ENCODE measurements at regions not wholly inside any gene's neighbourhood (a gene's known extent, or its start where the extent isn't known, plus 50 kb on each side); places are given as distances from the start of the nearest gene placed in this dataset.

GRCh38 chr7:15104411-15105092 lies 202.0 kb upstream of the DGKB start:
- 14% methylated on average over 1 of the region's 1 CpG for WGBS (ENCODE audit: insufficient coverage)
- DNase-seq (ENCODE audit: low read depth in 4 of 6, low spot score in 6 of 6) = peak in 2 of 6 donors; percentile 20 to 76
- H3K9me3 ChIP-seq (ENCODE audit: control insufficient read depth, insufficient read depth, low read length) = no peaks in the 10 kb centered on the region
- no peaks in the 10 kb centered on the region for H3K4me1 ChIP-seq (ENCODE audit: control insufficient read depth, insufficient read depth, low read length)
- H3K27me3 ChIP-seq (ENCODE audit: control insufficient read depth, insufficient read depth, low read length) = no peaks in the 10 kb centered on the region
- no peak overlapping the region for H3K27ac ChIP-seq (ENCODE audit: low read depth, low read length)
- no peak overlapping the region for H3K4me3 ChIP-seq (ENCODE audit: low read depth, low read length)
- H3K36me3 ChIP-seq (ENCODE audit: control insufficient read depth, insufficient read depth, low read length) = no peaks in the 10 kb centered on the region

DNA sequence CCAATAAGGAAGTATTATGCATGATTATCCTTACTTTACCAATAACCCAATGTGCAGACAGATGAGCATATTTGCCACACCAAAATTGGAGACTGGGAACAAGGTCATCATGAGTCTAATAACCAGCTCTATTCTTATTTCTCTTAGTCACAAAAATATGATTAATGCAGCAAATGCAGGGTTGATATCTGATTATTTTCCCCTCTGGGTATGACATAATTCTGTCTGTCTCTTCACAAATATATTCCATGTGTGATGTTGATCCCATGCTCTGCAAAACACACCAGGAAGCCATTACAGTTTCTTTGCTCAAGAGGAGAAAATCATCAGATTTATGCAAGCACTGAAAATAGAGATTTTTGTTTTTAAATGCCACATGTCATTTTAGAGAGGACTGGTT lies 196.5 kb upstream of the DGKB start:
- H3K9me3 ChIP-seq (ENCODE audit: control insufficient read depth, insufficient read depth, low read length) = no peaks in the 10 kb centered on the region
- H3K4me1 ChIP-seq (ENCODE audit: control insufficient read depth, insufficient read depth, low read length) = no peaks in the 10 kb centered on the region
- no peak overlapping the region for H3K4me3 ChIP-seq (ENCODE audit: low read depth, low read length)
- no peaks in the 10 kb centered on the region for H3K36me3 ChIP-seq (ENCODE audit: control insufficient read depth, insufficient read depth, low read length)
- no peaks in the 10 kb centered on the region for H3K27me3 ChIP-seq (ENCODE audit: control insufficient read depth, insufficient read depth, low read length)
- no peak overlapping the region for H3K27ac ChIP-seq (ENCODE audit: low read depth, low read length)
- DNase-seq (ENCODE audit: low read depth in 4 of 6, low spot score in 6 of 6) = no peak

- Histone ChIP-seq H3K9me3 (ENCODE audit: control insufficient read depth, insufficient read depth, low read length) (no peaks in the 10 kb centered on the region), H3K36me3 (ENCODE audit: control insufficient read depth, insufficient read depth, low read length) (no peaks in the 10 kb centered on the region), H3K27me3 (ENCODE audit: control insufficient read depth, insufficient read depth, low read length) (no peaks in the 10 kb centered on the region), H3K4me1 (ENCODE audit: control insufficient read depth, insufficient read depth, low read length) (no peaks in the 10 kb centered on the region), H3K27ac (ENCODE audit: low read depth, low read length) (no peak overlapping the region), H3K4me3 (ENCODE audit: low read depth, low read length) (no peak overlapping the region)
- WGBS (ENCODE audit: insufficient coverage) = no CpG with 5 or more reads among the region's 4 CpGs
- no peak for DNase-seq (ENCODE audit: low read depth in 4 of 6, low spot score in 6 of 6)
These were observed 194.3 kb upstream of the DGKB start for GRCh38 chr7:15096853-15097252.

GRCh38 chr7:15094989-15095388 lies 192.4 kb upstream of the DGKB start:
- H3K36me3 ChIP-seq (ENCODE audit: control insufficient read depth, insufficient read depth, low read length) = no peaks in the 10 kb centered on the region
- H3K27ac ChIP-seq (ENCODE audit: low read depth, low read length) = no peak overlapping the region
- no peak overlapping the region for H3K4me3 ChIP-seq (ENCODE audit: low read depth, low read length)
- H3K9me3 ChIP-seq (ENCODE audit: control insufficient read depth, insufficient read depth, low read length) = no peaks in the 10 kb centered on the region
- H3K27me3 ChIP-seq (ENCODE audit: control insufficient read depth, insufficient read depth, low read length) = no peaks in the 10 kb centered on the region
- 100% methylated on average over 1 of the region's 1 CpG for WGBS (ENCODE audit: insufficient coverage)
- no peak for DNase-seq (ENCODE audit: low read depth in 4 of 6, low spot score in 6 of 6)
- H3K4me1 ChIP-seq (ENCODE audit: control insufficient read depth, insufficient read depth, low read length) = no peaks in the 10 kb centered on the region

GRCh38 chr7:15087771-15088170 lies 185.2 kb upstream of the DGKB start:
- WGBS (ENCODE audit: insufficient coverage) = 62% methylated on average over 2 of the region's 4 CpGs
- no peak overlapping the region for H3K4me3 ChIP-seq (ENCODE audit: low read depth, low read length)
- DNase-seq (ENCODE audit: low read depth in 4 of 6, low spot score in 6 of 6) = no peak

DNA sequence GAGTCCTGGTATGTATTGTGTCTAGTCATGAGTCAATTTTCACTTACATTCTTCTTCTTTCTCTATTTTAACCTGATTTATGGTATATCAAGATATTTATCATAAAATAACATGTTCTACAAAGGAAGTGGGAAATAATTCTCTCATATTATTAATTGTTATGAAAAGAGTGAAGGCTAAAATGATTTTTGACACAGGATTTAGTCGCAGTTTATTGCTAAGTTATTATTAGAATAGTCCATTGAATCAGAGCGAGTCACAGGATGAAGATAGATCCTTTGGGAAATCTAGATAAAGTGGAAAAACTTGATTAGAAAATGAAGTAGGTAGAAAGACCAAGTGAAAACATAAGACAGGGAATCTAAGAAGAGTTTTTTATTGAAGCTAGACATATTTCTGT lies 184.3 kb upstream of the DGKB start:
- Histone ChIP-seq H3K4me3 (ENCODE audit: low read depth, low read length) (no peak overlapping the region), H3K27me3 (ENCODE audit: control insufficient read depth, insufficient read depth, low read length) (no peaks in the 10 kb centered on the region), H3K36me3 (ENCODE audit: control insufficient read depth, insufficient read depth, low read length) (no peaks in the 10 kb centered on the region), H3K9me3 (ENCODE audit: control insufficient read depth, insufficient read depth, low read length) (no peaks in the 10 kb centered on the region), H3K4me1 (ENCODE audit: control insufficient read depth, insufficient read depth, low read length) (no peaks in the 10 kb centered on the region), H3K27ac (ENCODE audit: low read depth, low read length) (no peak overlapping the region)
- no peak for DNase-seq (ENCODE audit: low read depth in 4 of 6, low spot score in 6 of 6)
- WGBS (ENCODE audit: insufficient coverage) = 77% methylated on average over 2 of the region's 2 CpGs

More at GRCh38 chr7:15087771-15088170, 185.2 kb upstream of the DGKB start:
- H3K27me3 ChIP-seq (ENCODE audit: control insufficient read depth, insufficient read depth, low read length) = no peaks in the 10 kb centered on the region
- no peaks in the 10 kb centered on the region for H3K36me3 ChIP-seq (ENCODE audit: control insufficient read depth, insufficient read depth, low read length)
- H3K4me1 ChIP-seq (ENCODE audit: control insufficient read depth, insufficient read depth, low read length) = no peaks in the 10 kb centered on the region
- no peaks in the 10 kb centered on the region for H3K9me3 ChIP-seq (ENCODE audit: control insufficient read depth, insufficient read depth, low read length)
- no peak overlapping the region for H3K27ac ChIP-seq (ENCODE audit: low read depth, low read length)

GRCh38 chr7:15086131-15086611 lies 183.6 kb upstream of the DGKB start:
- peak in 1 of 6 donors; percentile 38 for DNase-seq (ENCODE audit: low read depth in 4 of 6, low spot score in 6 of 6)
- Histone ChIP-seq H3K4me1 (ENCODE audit: control insufficient read depth, insufficient read depth, low read length) (no peaks in the 10 kb centered on the region), H3K27me3 (ENCODE audit: control insufficient read depth, insufficient read depth, low read length) (no peaks in the 10 kb centered on the region), H3K36me3 (ENCODE audit: control insufficient read depth, insufficient read depth, low read length) (no peaks in the 10 kb centered on the region), H3K4me3 (ENCODE audit: low read depth, low read length) (no peak overlapping the region), H3K27ac (ENCODE audit: low read depth, low read length) (no peak overlapping the region), H3K9me3 (ENCODE audit: control insufficient read depth, insufficient read depth, low read length) (no peaks in the 10 kb centered on the region)
- WGBS (ENCODE audit: insufficient coverage) = no CpG with 5 or more reads among the region's 3 CpGs

GRCh38 chr7:15085366-15085765 lies 182.8 kb upstream of the DGKB start:
- DNase-seq (ENCODE audit: low read depth in 4 of 6, low spot score in 6 of 6) = no peak
- H3K4me1 ChIP-seq (ENCODE audit: control insufficient read depth, insufficient read depth, low read length) = no peaks in the 10 kb centered on the region
- no peaks in the 10 kb centered on the region for H3K9me3 ChIP-seq (ENCODE audit: control insufficient read depth, insufficient read depth, low read length)
- no peak overlapping the region for H3K4me3 ChIP-seq (ENCODE audit: low read depth, low read length)
- H3K27me3 ChIP-seq (ENCODE audit: control insufficient read depth, insufficient read depth, low read length) = no peaks in the 10 kb centered on the region
- H3K36me3 ChIP-seq (ENCODE audit: control insufficient read depth, insufficient read depth, low read length) = no peaks in the 10 kb centered on the region
- no peak overlapping the region for H3K27ac ChIP-seq (ENCODE audit: low read depth, low read length)

GRCh38 chr7:15084368-15084767 lies 181.8 kb upstream of the DGKB start:
- no peak overlapping the region for H3K4me3 ChIP-seq (ENCODE audit: low read depth, low read length)
- DNase-seq (ENCODE audit: low read depth in 4 of 6, low spot score in 6 of 6) = no peak
- no peaks in the 10 kb centered on the region for H3K9me3 ChIP-seq (ENCODE audit: control insufficient read depth, insufficient read depth, low read length)
- no peaks in the 10 kb centered on the region for H3K36me3 ChIP-seq (ENCODE audit: control insufficient read depth, insufficient read depth, low read length)
- no CpG with 5 or more reads among the region's 5 CpGs for WGBS (ENCODE audit: insufficient coverage)
- H3K27ac ChIP-seq (ENCODE audit: low read depth, low read length) = no peak overlapping the region
- no peaks in the 10 kb centered on the region for H3K4me1 ChIP-seq (ENCODE audit: control insufficient read depth, insufficient read depth, low read length)
- H3K27me3 ChIP-seq (ENCODE audit: control insufficient read depth, insufficient read depth, low read length) = no peaks in the 10 kb centered on the region

- Histone ChIP-seq H3K27me3 (ENCODE audit: control insufficient read depth, insufficient read depth, low read length) (no peaks in the 10 kb centered on the region), H3K36me3 (ENCODE audit: control insufficient read depth, insufficient read depth, low read length) (no peaks in the 10 kb centered on the region)
- no CpG with 5 or more reads among the region's 1 CpG for WGBS (ENCODE audit: insufficient coverage)
These were observed 179.3 kb upstream of the DGKB start for GRCh38 chr7:15081891-15082290.

More at GRCh38 chr7:15081891-15082290, 179.3 kb upstream of the DGKB start:
- H3K4me1 ChIP-seq (ENCODE audit: control insufficient read depth, insufficient read depth, low read length) = no peaks in the 10 kb centered on the region
- DNase-seq (ENCODE audit: low read depth in 4 of 6, low spot score in 6 of 6) = no peak
- no peak overlapping the region for H3K27ac ChIP-seq (ENCODE audit: low read depth, low read length)
- no peaks in the 10 kb centered on the region for H3K9me3 ChIP-seq (ENCODE audit: control insufficient read depth, insufficient read depth, low read length)
- H3K4me3 ChIP-seq (ENCODE audit: low read depth, low read length) = no peak overlapping the region

Data from spinal cord (tissue), 9 donors.